ENCODE measurements at regions not wholly inside any gene's neighbourhood (a gene's known extent, or its start where the extent isn't known, plus 50 kb on each side); places are given as distances from the start of the nearest gene placed in this dataset.
A peak's percentile ranks its signal among the peaks of the same experiment; 100 is the strongest.
"Not testable (repeated sequence)": the region's sequence is repeated elsewhere in the genome, so short reads cannot be mapped to it uniquely, and the experiment has no call there.

DNA sequence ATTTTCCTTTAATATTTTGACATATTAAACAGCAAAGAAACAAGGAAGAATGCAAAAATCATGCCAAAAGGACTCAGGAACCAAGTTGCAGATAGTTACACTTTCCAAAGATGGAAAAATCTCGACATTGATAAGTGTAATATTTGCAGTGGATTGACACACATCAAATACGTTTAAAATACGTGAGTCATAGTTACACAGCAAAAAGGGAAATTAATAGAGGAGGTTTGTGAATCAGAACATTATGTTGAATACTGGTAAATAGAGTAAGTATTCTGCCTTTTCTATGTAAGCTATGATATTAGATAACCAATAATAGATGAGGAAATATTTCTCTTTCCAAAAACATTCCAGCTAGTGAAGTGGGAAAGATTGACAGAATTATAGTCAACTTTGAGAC lies 1761.3 kb upstream of the IGFBP7 start:
- no peak for DNase-seq

DNA sequence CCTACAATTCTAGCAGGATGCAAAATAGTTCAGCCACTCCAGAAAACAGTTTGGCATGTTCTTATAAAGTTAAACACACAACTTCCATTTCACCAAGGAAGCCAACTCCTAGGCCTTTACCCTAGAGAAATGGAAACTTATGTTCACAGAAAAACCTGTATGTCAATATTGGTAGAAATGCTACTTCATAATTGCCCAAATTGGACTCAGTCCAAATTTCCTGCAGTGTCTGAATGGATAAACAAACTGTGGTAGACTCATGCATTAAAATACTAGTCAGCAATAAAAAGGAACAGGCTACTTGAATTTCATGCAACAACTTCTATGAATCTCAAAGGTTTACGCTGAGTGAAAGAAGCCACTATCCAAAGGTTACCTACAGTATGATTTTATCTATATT lies 1738.8 kb upstream of the IGFBP7 start:
- no peak for DNase-seq

DNA sequence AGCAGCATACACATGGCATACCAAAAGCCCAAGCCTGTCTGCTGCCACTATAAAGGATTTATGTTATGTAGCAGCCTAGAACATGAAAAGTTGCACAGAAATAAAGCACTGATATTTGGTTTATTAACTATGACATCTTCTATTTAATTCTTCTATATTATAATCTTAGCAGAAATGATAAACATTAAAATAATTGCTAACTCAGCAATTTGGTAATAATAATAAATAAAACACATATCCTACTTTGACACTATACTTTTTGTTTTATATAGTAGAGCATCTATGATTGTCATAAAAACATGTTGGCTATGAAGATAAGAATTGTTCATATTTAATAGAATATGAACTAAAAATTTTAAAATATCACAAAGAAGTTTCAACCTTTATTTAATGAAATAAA lies 1733.3 kb upstream of the IGFBP7 start:
- no peak for DNase-seq

DNA sequence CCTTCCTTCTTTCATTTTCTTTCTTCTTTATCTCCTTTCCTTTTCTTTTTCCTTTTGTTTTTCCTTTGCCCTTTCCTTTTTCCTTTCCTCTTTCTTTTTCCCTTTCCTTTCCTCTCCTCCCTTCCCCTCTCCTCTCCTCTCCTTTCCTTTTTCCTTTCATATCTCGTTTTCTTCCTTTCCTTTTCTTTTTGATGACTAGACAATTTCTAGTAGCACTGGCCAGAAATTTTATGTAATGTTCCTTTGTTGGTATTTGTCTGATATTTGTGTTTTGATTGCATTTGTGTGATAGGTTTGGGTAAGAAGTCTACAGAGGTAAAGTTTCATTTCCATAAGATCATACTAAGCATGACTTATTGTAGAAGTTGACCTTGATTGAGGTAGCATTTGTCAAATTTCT lies 1722.9 kb upstream of the IGFBP7 start:
- DNase-seq = no peak

DNA sequence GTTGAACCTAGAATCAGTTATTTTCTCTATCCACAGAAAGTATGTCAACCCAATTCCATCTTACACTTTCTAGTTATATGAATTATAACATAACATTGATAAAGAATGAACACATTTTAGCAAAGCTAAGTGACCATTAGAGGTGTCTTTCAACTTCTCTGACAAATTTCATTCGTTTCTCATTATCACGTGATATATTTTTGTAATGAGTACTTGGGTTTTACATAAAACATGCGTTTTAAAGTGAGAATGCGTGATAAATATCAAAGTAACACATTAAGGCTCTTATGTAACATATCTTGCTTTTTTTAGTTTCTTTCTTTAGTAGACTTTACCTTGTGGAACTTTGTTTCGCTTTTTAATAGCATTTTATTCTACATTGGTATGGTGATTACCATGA lies 1715.1 kb upstream of the IGFBP7 start:
- DNase-seq = no peak

DNA sequence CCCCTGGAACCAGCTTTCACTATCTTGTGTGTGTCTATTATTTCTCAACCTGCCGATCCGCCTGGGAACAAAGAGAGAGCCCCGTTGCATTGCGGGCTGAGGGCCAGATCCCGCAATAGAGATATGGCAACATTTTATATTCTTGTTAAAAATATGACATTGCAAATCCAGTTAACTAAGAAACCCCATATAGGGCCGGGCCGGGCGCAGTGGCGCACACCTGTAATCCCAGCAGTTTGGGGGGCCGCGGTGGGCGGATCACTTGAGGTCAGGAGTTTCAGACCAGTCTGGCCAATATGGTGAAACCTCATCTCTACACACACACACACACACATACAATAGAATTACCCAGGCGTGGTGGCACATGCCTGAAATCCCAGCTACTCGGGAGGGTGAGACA lies 1708.4 kb upstream of the IGFBP7 start:
- DNase-seq = not testable (repeated sequence)

DNA sequence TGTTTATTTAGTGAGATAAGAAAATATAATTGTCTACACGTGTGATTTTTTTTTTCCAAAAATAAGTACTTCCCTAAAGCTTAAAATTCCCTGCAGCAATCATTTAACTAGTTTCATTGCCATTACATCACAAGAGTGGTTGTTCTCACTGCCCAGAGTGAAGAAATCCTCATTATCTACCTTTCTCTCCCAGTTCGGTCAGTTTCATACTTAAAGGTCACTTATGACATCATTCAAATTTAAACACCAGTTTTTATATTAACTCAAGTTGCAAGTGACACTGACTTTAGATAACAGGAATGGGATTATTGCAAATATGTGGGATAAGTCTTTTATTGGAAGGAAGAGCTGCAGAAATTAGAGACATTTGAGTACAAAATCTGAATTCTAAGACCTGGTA lies 1699.8 kb upstream of the IGFBP7 start:
- DNase-seq = no peak

DNA sequence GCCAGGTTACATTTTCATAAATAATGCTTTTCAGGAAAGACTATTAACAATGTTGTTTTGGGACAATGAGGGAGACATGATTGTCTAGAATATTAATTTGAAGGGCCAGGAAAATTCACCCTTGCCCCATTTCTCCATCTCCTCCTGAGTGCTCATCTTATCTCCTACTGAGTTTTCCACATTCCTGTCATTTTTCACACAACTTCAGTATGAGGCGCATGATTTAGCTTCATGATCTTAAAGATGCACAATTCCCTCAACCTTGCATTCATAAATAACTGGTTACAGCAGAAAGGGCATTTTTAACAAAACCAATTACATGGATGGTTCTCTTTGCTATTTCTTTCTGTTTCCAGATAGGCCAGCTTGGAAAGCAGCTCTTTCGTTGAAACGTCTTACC lies 1699.2 kb upstream of the IGFBP7 start:
- peak; percentile 19 for DNase-seq

DNA sequence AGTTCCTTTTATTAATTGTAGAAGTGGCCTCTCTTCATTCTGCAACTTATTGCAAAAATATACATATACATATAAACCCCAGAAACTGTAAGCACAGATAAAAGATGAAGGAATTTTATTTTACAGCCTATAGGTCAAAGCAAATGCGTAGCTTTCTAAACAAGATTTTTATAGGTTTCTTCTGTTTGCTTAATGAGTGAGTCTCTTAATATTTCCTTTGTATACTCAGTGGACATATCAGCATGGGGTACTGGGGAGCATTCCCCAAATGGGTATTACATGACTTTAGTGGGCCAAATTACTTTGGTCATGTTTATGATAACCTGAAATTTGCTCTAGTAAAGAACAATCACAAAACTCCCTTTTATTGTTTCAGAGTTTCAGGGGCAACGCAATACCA lies 1698.6 kb upstream of the IGFBP7 start:
- no peak for DNase-seq

DNA sequence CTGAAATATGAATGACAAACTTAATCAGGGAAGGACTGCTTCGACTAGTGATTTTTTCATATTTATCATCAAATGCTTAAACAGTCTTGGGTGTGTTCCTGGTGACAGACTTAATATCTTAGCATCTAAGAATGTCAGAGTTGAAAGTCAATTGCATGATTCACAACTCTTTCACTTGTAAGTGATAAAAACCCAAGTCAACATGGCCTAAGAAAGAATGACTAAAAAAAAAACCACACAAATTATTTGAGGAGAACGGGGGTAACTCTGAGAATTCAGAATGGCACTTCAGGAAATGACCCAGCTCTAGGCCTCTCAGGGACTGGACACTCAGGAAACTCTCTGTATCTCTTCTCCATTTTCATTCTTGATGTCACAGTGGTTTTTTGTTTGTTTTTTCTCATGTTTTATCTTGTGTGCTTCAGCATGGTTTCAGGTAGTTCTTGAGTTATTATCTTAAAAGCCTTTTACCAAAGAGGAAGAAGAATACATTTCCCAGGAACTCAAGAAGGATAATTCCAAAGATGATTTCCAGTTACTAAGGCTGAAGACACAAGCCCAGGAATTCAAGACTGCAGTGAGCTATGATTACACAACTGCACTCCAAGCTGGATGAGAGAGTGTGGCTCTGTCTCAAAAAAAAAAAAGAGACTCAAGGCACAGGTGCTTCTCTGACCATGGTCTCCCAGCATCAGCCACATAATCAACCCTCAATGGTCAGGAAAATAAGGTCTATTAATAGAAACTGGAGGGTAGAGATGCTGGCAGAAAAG lies 1697.8 kb upstream of the IGFBP7 start:
- peak; percentile 7 for DNase-seq

DNA sequence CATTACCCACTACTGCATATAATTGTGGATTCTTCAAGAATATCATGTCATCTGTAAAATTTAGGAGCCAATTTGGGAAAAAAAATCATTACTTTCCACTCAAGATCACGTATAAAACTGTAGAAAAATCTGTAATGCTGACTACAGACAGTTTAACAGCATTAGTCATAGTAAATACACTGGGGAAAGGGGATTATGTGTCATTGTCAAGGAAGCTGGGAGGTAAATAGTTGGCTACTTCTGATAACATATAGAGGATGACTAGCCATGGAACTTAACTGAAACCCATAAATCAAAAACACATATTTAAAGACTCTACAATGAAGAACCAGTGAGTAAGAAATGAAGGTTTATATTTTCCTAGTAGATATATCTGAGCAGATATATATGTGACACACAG lies 1666.4 kb upstream of the IGFBP7 start:
- peak; percentile 90 for DNase-seq

DNA sequence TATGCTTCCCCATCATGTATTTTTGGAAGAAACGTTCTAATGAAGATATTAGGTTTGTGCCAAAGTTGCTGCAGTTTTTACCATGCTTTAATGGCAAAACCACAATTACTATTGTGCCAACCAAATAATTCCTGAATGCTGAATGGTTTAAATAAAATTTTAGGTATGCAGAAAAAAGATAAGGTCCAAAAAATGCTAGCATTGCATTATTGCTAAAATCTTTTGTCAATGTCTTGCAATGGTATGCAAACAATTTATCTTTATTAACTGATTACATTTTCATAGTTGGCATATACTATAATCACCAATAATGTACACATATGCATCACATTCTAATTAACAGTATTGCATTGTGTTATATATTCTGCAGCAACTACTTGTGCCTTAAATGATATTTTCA lies 1657.4 kb upstream of the IGFBP7 start:
- peak; percentile 12 for DNase-seq

DNA sequence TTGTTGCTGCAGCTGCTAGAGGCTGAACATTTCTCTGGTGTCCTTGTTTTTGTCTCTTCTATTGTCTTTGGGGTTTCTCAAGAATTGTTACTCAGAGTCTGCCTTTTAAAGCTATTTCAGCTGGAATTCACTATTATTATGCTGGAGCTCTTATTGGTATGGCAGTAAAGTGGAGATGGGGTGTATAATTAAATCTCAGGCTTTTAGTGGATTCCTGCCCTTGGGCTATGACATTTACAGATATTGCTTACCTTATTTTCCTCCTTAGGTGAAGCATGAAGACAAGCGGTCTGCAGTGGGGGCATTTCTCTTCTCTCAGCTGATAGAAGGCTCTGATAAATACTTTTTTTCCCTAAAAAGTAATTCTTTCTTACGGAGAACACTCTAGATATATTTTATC lies 1656.6 kb upstream of the IGFBP7 start:
- DNase-seq = no peak

DNA sequence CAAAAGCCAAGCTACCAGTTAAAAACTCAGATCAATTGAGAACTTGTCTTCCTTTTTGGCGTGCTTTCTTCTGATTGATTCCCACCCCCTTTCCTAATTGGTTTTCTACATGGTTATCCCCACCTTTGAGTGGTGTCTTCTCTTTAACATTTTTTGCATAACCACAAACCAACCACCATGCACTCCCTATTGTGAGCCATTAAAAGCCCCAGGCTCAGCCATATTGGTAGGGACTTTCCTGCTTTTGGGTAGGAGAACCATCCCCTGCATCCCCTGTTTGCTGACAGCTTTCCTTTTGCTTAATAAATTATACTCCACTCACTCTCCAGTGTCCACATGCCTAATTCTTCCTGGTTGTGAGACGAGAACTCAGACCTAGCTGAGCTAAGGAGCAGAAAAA lies 1651.4 kb upstream of the IGFBP7 start:
- no peak for DNase-seq

DNA sequence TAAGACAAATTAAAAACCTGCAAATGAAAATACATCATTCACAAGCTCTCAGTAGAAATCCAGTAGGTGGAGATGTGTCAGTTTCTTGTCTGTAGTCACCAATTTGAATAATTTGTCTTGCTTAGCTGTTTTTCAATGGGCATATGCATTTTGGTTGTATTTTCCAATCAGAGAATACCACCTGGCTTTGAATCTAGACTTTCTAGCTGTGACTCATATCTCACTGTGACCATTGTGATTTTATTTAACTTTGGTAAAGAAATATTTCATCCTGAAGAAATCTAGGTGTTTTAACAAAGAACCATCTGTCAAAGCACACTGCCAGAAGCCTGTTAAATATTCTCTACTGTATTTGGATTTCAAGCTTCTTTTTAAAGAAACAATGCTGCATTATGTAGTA lies 1650.6 kb upstream of the IGFBP7 start:
- DNase-seq = peak; percentile 2

DNA sequence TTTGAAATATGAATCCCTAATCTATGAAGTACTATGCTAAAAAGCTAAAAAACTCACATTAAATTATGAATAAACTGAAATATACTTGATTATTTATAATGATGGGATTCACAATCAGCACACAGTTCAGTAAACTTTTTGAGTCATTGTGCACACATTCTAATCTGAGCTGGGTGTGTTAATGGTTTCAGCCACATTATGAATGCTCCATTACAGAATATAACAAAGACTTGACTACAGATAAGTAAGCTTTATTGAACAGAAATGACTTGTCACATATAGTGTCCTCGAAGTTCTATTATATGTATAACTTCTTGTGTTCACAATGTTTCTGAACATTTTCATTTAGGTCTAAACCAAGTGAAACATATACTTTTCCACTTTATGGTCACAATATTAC lies 1649.9 kb upstream of the IGFBP7 start:
- DNase-seq = no peak

DNA sequence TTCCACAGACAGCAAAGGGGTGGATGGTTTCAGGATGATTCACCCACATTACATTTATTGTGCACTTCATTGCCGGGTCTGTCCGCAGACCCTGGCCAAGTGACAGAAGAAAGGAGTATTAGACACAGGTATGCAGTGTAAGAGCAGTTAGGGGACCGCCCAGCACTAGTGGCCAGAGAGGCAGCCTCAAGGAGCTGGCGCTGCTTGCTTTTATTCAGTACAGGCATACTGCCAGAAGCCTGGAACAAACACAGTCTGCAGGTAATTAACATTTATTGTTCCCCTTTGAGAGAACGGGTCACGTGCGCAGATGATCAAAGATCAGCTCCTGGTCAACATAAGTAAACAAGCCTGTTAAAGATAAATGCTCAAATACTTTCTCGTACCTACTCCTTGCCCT lies 1639.0 kb upstream of the IGFBP7 start:
- no peak for DNase-seq

DNA sequence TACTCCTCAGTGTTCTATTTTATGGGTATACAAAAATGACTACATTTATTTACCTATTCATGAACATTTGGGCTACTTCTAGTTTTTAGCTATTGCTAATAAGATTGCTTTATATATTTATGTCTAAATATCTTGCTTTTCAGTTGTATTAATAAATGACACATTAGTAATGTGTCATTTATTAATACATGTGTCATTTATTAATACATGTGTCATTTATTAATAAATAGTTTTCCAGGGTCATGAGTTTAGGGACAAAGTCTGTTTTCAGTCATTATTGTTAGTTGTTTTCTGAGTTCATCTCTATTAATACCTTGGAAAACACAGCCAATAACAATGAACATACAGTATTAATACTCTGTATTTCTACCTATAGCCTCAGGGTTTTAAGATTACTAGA lies 1630.7 kb upstream of the IGFBP7 start:
- no peak for DNase-seq

DNA sequence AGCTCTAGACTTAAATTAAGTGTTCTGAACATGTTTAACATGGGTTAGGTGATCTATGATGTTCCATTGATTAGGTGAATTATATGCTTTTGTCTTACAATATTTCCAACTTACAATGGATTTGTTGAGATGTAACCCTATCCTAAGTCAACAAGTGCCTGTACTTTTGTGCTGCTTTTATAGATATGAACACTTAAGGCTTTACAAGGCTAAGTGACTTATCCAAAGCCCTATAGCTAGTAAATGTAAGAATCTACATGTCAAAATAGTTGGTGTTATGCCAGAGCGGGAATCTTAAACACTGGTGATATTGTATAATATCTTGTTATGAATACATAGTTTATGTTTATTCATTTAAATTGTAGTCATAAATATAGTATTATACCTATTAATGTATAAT lies 1629.1 kb upstream of the IGFBP7 start:
- DNase-seq = no peak

DNA sequence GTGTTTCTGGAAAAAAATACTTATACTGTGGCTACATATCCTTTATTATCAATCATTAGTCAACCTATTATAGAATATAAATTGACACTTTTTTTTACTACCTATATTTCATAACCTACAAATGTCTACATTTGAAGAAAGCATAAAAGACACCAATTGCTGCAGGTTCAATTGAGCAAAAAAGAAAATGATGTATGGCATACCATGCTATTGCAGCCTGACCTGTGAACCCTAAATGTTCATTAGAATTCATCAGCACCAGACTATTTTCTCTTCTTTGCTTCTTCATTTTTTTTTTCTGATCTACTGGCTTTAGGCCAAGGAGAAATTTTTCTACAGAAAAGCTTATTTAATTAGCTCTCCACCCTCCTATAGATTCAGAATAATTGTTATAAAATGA lies 1628.2 kb upstream of the IGFBP7 start:
- DNase-seq = no peak

DNA sequence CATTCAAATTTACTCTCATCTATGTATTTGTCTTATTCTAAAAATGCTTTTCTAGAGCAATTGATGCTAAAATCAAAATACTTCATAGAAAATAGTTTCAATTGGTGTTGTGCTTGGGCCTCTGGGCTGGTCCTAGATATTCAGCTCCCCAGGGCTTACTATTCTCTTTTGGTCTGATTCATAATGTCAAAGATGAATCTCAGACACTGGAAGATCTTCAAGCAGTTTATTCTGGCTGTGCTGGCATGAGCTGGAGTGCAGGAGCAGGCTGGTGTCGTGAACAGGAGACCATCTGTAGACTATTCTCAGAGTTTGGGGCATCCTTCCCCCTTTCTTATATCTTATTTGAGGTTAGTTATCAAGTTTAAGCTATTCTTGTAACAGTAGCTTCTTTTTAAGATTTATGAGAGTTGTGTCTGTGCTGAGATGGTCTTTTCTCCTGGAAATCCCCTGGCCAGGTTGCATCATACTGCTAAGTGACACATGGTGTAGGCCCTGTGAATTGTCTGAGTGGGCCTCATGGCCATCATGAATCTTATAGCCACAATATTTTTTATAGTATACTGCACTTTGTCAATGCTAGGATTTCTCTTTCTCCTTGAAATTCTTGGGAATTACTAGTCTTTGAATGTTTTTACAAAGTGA lies 1624.0 kb upstream of the IGFBP7 start:
- DNase-seq = peak; percentile 19

DNA sequence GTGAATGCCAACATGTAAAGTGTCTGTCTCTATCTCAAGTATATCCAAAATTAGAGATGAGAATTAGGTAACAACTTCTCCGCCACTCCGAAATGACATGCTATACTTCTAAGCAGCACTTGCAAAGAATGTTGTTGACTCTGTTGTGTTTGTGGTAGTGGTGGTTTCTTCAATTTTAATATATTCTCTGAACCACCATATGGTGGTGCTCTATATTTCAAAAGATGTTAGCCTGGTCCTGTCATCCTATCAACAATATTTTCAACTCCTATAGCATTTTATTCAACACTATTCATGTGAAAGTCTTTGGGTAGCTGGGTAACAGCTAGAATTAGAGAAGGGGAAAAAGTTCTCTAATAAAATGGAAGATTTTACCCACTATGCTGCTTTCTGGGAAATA lies 1622.8 kb upstream of the IGFBP7 start:
- DNase-seq = peak; percentile 13

DNA sequence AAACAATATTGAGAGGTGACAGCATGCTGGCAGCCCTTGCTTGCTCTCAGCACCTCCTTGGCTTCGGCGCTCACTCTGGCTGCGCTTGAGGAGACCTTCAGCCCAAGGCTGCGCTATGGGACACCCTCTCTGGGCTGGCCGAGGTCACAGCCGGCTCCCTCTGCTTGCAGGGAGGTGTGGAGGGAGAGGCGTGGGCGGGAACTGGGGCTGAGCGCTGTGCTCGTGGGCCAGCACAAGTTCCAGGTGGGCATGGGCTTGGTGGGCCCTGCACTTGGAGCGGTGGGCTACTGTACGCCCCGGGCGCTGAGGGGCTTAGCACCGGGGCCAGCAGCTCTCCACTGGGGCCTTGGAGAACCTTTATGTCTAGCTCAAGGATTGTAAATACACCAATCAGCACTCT lies 1613.8 kb upstream of the IGFBP7 start:
- DNase-seq = no peak

DNA sequence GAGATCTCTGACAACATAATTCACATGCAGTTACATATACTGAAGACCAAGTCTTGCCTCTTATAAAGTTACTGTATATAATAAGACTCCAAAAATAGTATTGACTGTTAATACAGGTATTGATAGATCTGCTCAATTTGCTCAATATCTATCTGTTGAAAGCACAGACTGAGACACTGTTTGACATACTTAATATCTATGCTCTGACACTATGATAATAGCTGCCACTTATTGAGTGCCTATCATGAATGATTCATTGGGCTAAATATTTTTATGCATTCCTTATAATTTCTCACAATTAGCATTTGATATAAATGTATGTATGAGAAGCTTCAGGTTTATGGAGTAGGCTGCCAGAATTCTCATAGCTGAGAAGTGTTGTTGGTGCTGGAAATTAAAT lies 1600.9 kb upstream of the IGFBP7 start:
- DNase-seq = no peak

DNA sequence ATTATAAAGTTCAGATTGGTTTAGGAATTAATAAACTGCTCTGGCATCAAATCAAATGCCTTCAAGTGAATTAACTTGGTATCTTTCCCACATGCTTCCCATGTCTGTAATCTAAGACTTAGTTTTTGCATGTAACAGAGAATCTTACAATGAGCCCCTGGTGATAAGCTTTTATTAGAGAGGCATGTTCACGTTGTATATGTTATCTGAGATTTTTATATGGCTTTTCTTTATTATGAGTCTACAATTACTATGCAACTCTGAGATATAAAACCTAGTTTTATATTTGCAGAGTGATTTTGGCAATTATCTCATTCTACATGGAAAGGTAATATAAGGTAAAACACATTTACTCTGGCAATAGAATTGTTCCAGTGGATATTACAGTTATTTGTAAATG lies 1578.4 kb upstream of the IGFBP7 start:
- no peak for DNase-seq

Measured in fibroblast of upper back skin (primary cell).